H1 (cell line): ENCODE measurements at regions not wholly inside any gene's neighbourhood (a gene's known extent, or its start where the extent isn't known, plus 50 kb on each side); places are given as distances from the start of the nearest gene placed in this dataset.

Experiments used
- CTCF ChIA-PET: fragments of 300-600 bp; sonication (Branson Sonifier 250); formaldehyde crosslinking; loops from one replicate; lab custom pipeline; 2021; ENCODE audit not compliant: partially characterized antibody; lab: Charles Lee
- POLR2A ChIA-PET: fragments of 300-600 bp; sonication (Branson Sonifier 250); formaldehyde crosslinking; loops from one replicate; lab custom pipeline; 2021; ENCODE audit warnings: inconsistent platforms; ENCODE audit not compliant: partially characterized antibody; lab: Charles Lee
- DNase-seq, 2 experiments: peaks; one replicate each; pipeline versions ENCODE4 v3.0.0 to v3.0.0-alpha.2; 2010 to 2022; ENCODE audit warnings: low spot score in 2 of 2, low read depth in 1 of 2, mixed read lengths in 1 of 2
- FAIRE-seq: peaks from 2 replicates; lab custom pipeline; 2011; peaks lifted over from hg19 to GRCh38; lab: Jason Lieb, UNC
- H2AFZ ChIP-seq: 2 replicates; pipeline ENCODE4 v1.8.1; 2012; ENCODE audit warnings: low read length, inconsistent platforms
- H2AK5ac ChIP-seq: 2 replicates; pipeline ENCODE4 v1.6.1; 2013; ENCODE audit warnings: low read depth, low read length
- H2BK120ac ChIP-seq: replicated peaks from 2 replicates; pipeline ENCODE3; 2013; ENCODE audit warnings: low read depth, low read length, inconsistent platforms
- H2BK12ac ChIP-seq: 2 replicates; pipeline ENCODE4 v1.6.1; 2013; ENCODE audit warnings: low read depth, low read length
- H2BK15ac ChIP-seq: 2 replicates; pipeline ENCODE4 v1.6.1; 2013; ENCODE audit warnings: low read length
- H2BK20ac ChIP-seq: 2 replicates; pipeline ENCODE4 v1.6.1; 2013; ENCODE audit warnings: low read length
- H2BK5ac ChIP-seq: 2 replicates; pipeline ENCODE4 v1.6.1; 2013; ENCODE audit warnings: low read depth, low read length
- H3K14ac ChIP-seq: 2 replicates; pipeline ENCODE4 v1.6.1; 2013; ENCODE audit warnings: inconsistent platforms; ENCODE audit not compliant: insufficient read length
- H3K18ac ChIP-seq: 2 replicates; pipeline ENCODE4 v1.6.1; 2013; ENCODE audit warnings: low read length; ENCODE audit errors: extremely low read depth
- H3K23ac ChIP-seq: 2 replicates; pipeline ENCODE4 v1.6.1; 2013; ENCODE audit warnings: inconsistent platforms; ENCODE audit not compliant: insufficient read length
- H3K23me2 ChIP-seq: 2 replicates; pipeline ENCODE4 v1.6.1; 2013; ENCODE audit warnings: low read depth, low read length
- H3K27ac ChIP-seq: 2 replicates; pipeline ENCODE4 v1.6.1; 2011; ENCODE audit warnings: low read depth, low read length, inconsistent platforms
- H3K27me3 ChIP-seq, 4 experiments: replicated peaks in 1 of 4; 1 replicate in 1 of 4; 2 replicates in 3 of 4; pipeline versions ENCODE4 v1.6.1 to v1.8.1; 2011 to 2013; ENCODE audit warnings: low read length in 3 of 4, mild to moderate bottlenecking in 3 of 4, inconsistent platforms in 2 of 4, mixed read lengths in 2 of 4, moderate library complexity in 1 of 4; ENCODE audit not compliant: control insufficient read depth in 3 of 4, insufficient read depth in 3 of 4; ENCODE audit errors: extremely low read depth in 1 of 4
- H3K36me3 ChIP-seq, 4 experiments: 2 replicates each; pipeline versions ENCODE4 v1.6.1 to v1.8.1; 2011 to 2013; ENCODE audit warnings: mild to moderate bottlenecking in 4 of 4, low read length in 3 of 4, moderate library complexity in 2 of 4, control low read depth in 1 of 4, inconsistent platforms in 1 of 4; ENCODE audit not compliant: insufficient read depth in 4 of 4, control insufficient read depth in 2 of 4
- H3K4ac ChIP-seq: replicated peaks from 2 replicates; pipeline ENCODE3; 2013; ENCODE audit warnings: low read length, low read depth, mixed read lengths, inconsistent platforms; ENCODE audit not compliant: insufficient read length
- H3K4me1 ChIP-seq, 4 experiments: replicated peaks in 1 of 4; 1 replicate in 1 of 4; 2 replicates in 3 of 4; pipeline versions ENCODE4 v1.6.1 to v1.8.1; 2011 to 2013; ENCODE audit warnings: low read length in 3 of 4, inconsistent platforms in 2 of 4, mixed read lengths in 1 of 4; ENCODE audit not compliant: insufficient read depth in 4 of 4, control insufficient read depth in 3 of 4
- H3K4me2 ChIP-seq, 2 experiments: 2 replicates each; pipeline versions ENCODE4 v1.6.1 to v1.8.1; 2011 to 2013; ENCODE audit warnings: low read depth in 2 of 2, low read length in 2 of 2, control low read depth in 1 of 2, inconsistent platforms in 1 of 2, mild to moderate bottlenecking in 1 of 2; ENCODE audit not compliant: insufficient read depth in 1 of 2
- H3K4me3 ChIP-seq, 4 experiments: fragments of 200-600, 300-600 bp in 1 of 4; sonication (generic), shearing (Covaris generic), sonication (Bioruptor Twin) in 1 of 4; 2 replicates each; pipeline versions ENCODE4 v1.5.1 to v1.8.1; 2011 to 2016; ENCODE audit warnings: low read length in 4 of 4, low read depth in 3 of 4, control low read depth in 2 of 4, inconsistent platforms in 2 of 4, mild to moderate bottlenecking in 2 of 4, mixed read lengths in 1 of 4, moderate library complexity in 1 of 4; ENCODE audit not compliant: insufficient read depth in 2 of 4; ENCODE audit errors: extremely low read depth in 1 of 4
- H3K56ac ChIP-seq: replicated peaks from 2 replicates; pipeline ENCODE3; 2013; ENCODE audit warnings: low read depth, mild to moderate bottlenecking, mixed read lengths, low read length, inconsistent platforms; ENCODE audit not compliant: insufficient read length
- H3K79me1 ChIP-seq: 2 replicates; pipeline ENCODE4 v1.6.1; 2013; ENCODE audit warnings: low read depth, low read length, control low read depth
- H3K79me2 ChIP-seq, 2 experiments: 2 replicates each; pipeline versions ENCODE4 v1.6.1 to v1.8.1; 2012 to 2013; ENCODE audit warnings: low read length in 2 of 2, mild to moderate bottlenecking in 2 of 2, inconsistent platforms in 1 of 2; ENCODE audit not compliant: insufficient read depth in 2 of 2, control insufficient read depth in 1 of 2
- H3K9ac ChIP-seq, 4 experiments: replicated peaks in 1 of 4; 1 replicate in 1 of 4; 2 replicates in 3 of 4; pipeline versions ENCODE4 v1.6.1 to v1.8.1; 2011 to 2013; ENCODE audit warnings: low read depth in 3 of 4, low read length in 3 of 4, control low read depth in 2 of 4, mild to moderate bottlenecking in 2 of 4, moderate library complexity in 2 of 4, inconsistent platforms in 1 of 4; ENCODE audit errors: extremely low read depth in 1 of 4
- H3K9me3 ChIP-seq, 2 experiments: 2 replicates each; pipeline versions ENCODE4 v1.6.1 to v1.8.1; 2012 to 2013; ENCODE audit warnings: mild to moderate bottlenecking in 2 of 2, moderate library complexity in 2 of 2, control low read depth in 1 of 2, inconsistent platforms in 1 of 2, low read depth in 1 of 2, low read length in 1 of 2, mixed read lengths in 1 of 2; ENCODE audit not compliant: insufficient read depth in 2 of 2
- H4K20me1 ChIP-seq, 2 experiments: replicated peaks in 1 of 2; 2 replicates each; pipeline versions ENCODE3 to v1.8.1; 2011 to 2013; ENCODE audit warnings: inconsistent platforms in 2 of 2, low read length in 2 of 2, mild to moderate bottlenecking in 1 of 2; ENCODE audit not compliant: insufficient read depth in 2 of 2, control insufficient read depth in 1 of 2
- H4K5ac ChIP-seq: 2 replicates; pipeline ENCODE4 v1.6.1; 2013; ENCODE audit warnings: low read length, low read depth, mixed read lengths, inconsistent platforms; ENCODE audit not compliant: insufficient read length
- H4K8ac ChIP-seq: 2 replicates; pipeline ENCODE4 v1.8.0; 2013; ENCODE audit warnings: mild to moderate bottlenecking, moderate library complexity, low read length, inconsistent platforms; ENCODE audit not compliant: insufficient read depth; ENCODE audit errors: extremely low read depth
- H4K91ac ChIP-seq: replicated peaks from 2 replicates; pipeline ENCODE3; 2013; ENCODE audit warnings: low read length, mixed read lengths, inconsistent platforms; ENCODE audit not compliant: insufficient read length
- BRCA1 ChIP-seq: IDR thresholded peaks from 2 replicates; pipeline ENCODE4 v1.6.1; 2012; ENCODE audit warnings: low read depth, low read length, improper control_type of control experiment
- CBX5 ChIP-seq: fragments of 300-800, 300-1000 bp; sonication (generic); IDR thresholded peaks from 2 replicates; pipeline ENCODE4 v1.7.1; 2016; ENCODE audit warnings: antibody characterized with exemption, low read length, low read depth
- CREB1 ChIP-seq: IDR thresholded peaks from 2 replicates; pipeline ENCODE4 v1.6.1; 2012; ENCODE audit warnings: inconsistent platforms
- EP300 ChIP-seq, 2 experiments: IDR thresholded peaks; 1 replicate in 1 of 2; 2 replicates in 1 of 2; pipeline ENCODE4 v1.6.1; 2011 to 2012; ENCODE audit warnings: low read depth in 2 of 2, low read length in 2 of 2, mild to moderate bottlenecking in 2 of 2, borderline replicate concordance in 1 of 2, inconsistent platforms in 1 of 2, moderate library complexity in 1 of 2
- HDAC2 ChIP-seq, 2 experiments: fragments of 300-600 bp in 1 of 2; sonication (generic) in 1 of 2; IDR thresholded peaks; 2 replicates each; pipeline ENCODE4 v1.6.1; 2011 to 2012; ENCODE audit warnings: low read depth in 2 of 2, low read length in 2 of 2, mild to moderate bottlenecking in 2 of 2, moderate library complexity in 2 of 2, borderline replicate concordance in 1 of 2, inconsistent platforms in 1 of 2
- JUN ChIP-seq: IDR thresholded peaks from 2 replicates; pipeline ENCODE4 v1.6.1; 2011; ENCODE audit warnings: low read depth, mild to moderate bottlenecking, improper control_type of control experiment, low read length
- PHF8 ChIP-seq: fragments of 200-600 bp; sonication (generic); conservative IDR thresholded peaks from 2 replicates; pipeline ENCODE4 v1.7.1; 2012; ENCODE audit warnings: low read depth, mild to moderate bottlenecking, inconsistent platforms, low read length, moderate library complexity
- SAP30 ChIP-seq: fragments of 300-600 bp; sonication (generic); IDR thresholded peaks from 2 replicates; pipeline ENCODE4 v1.7.1; 2012; ENCODE audit warnings: low read length, moderate library complexity, mild to moderate bottlenecking, inconsistent platforms; ENCODE audit not compliant: insufficient read depth, insufficient replicate concordance
- ZNF274 ChIP-seq: IDR thresholded peaks from 2 replicates; pipeline ENCODE4 v1.7.0; 2012; ENCODE audit warnings: low read length, borderline replicate concordance; ENCODE audit errors: extremely low read depth
- WGBS, 2 experiments: shearing (Covaris generic) in 1 of 2; methylation state at CpG; one replicate each; pipeline versions ENCODE4 v1.1.6 to v1.1.7; 2013 to 2015; ENCODE audit warnings: low lambda C conversion rate in 2 of 2, mixed read lengths in 2 of 2, inconsistent platforms in 1 of 2, low coverage in 1 of 2, missing lambda C conversion rate in 1 of 2; ENCODE audit not compliant: insufficient replicate concordance in 2 of 2, insufficient coverage in 1 of 2, insufficient read length in 1 of 2; ENCODE audit errors: extremely low coverage in 1 of 2, missing lambda C conversion rate in 1 of 2; 5-methylcytosine and 5-hydroxymethylcytosine counted together
- TF ChIP-seq, protein P1 (sequence below), 3 experiments: IDR thresholded peaks; 1 replicate in 2 of 3; 2 replicates in 1 of 3; pipeline versions ENCODE4 v1.5.1 to v1.6.1; 2011; ENCODE audit warnings: low read length in 3 of 3, mild to moderate bottlenecking in 3 of 3, inconsistent platforms in 2 of 3, low read depth in 1 of 3, moderate library complexity in 1 of 3; ENCODE audit not compliant: insufficient read depth in 1 of 3; ENCODE audit errors: control extremely low read depth in 1 of 3
- TF ChIP-seq, protein P2 (sequence below): IDR thresholded peaks from 2 replicates; pipeline ENCODE4 v1.6.1; 2012; ENCODE audit warnings: inconsistent platforms

DNA sequence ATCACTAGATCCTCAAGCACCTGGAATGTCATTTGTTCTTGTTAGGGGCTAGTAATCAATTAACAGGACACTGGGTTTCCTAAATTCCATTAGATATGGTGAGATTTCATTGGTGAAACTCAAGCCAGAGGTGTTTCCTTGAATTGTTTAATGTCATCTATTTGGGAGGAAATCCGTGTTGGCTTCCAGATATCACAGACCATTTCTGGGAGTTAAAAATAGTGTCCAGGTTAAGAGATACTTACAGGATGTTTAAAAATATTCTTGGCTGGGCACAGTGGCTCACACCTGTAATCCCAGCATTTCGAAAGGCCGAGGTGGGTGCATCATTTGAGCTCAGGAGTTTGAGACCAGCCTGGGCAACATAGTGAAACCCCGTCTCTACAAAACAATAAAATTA lies 688.3 kb upstream of the WWC1 start:
- Histone ChIP-seq H3K14ac (no peak overlapping the region), H3K4me3 (no peak overlapping the region), H3K36me3 (no peaks in the 10 kb centered on the region), H3K56ac (no peak overlapping the region), H3K4ac (no peak overlapping the region), H2AFZ (no peak overlapping the region), H3K79me2 (no peaks in the 10 kb centered on the region), H3K4me2 (no peak overlapping the region), H4K91ac (no peak overlapping the region), H2BK12ac (no peak overlapping the region), H3K23ac (no peak overlapping the region), H4K5ac (no peak overlapping the region), H3K4me1 (peaks cover 0 to 2% (median 0%) of the 10 kb centered on the region in 4 experiments; a peak in 3 of 7 replicates), H2BK15ac (no peak overlapping the region), H3K27me3 (no peaks in the 10 kb centered on the region), H3K9me3 (no peaks in the 10 kb centered on the region), H3K23me2 (no peaks in the 10 kb centered on the region; the same call in 1 of the 2 replicates), H2BK5ac (no peak overlapping the region), H3K79me1 (no peaks in the 10 kb centered on the region), H2BK20ac (peak overlapping the region; percentile 41; the same call in 1 of the 2 replicates), H2AK5ac (no peak overlapping the region), H4K20me1 (no peaks in the 10 kb centered on the region), H3K18ac (no peak overlapping the region), H4K8ac (no peak overlapping the region), H3K27ac (no peak overlapping the region), H2BK120ac (no peak overlapping the region), H3K9ac (no peak overlapping the region; a peak in 1 of 7 replicates)
- 99% methylated on average over 4 of the region's 4 CpGs; no CpG with 5 or more reads in 1 of the 2 experiments for WGBS, 2 experiments
- FAIRE-seq (no peak), DNase-seq (no peak)
- POLR2A ChIA-PET = no interaction called here
- CTCF ChIA-PET = no interaction called here
- TF ChIP-seq SAP30 = no peak
- no peak for TF ChIP-seq HDAC2 (IDR thresholded peaks at IDR 0.05; ENCODE audit: borderline replicate concordance in 1 of 2, low read depth in 2 of 2, low read length in 2 of 2)
- TF ChIP-seq, protein P1, sequence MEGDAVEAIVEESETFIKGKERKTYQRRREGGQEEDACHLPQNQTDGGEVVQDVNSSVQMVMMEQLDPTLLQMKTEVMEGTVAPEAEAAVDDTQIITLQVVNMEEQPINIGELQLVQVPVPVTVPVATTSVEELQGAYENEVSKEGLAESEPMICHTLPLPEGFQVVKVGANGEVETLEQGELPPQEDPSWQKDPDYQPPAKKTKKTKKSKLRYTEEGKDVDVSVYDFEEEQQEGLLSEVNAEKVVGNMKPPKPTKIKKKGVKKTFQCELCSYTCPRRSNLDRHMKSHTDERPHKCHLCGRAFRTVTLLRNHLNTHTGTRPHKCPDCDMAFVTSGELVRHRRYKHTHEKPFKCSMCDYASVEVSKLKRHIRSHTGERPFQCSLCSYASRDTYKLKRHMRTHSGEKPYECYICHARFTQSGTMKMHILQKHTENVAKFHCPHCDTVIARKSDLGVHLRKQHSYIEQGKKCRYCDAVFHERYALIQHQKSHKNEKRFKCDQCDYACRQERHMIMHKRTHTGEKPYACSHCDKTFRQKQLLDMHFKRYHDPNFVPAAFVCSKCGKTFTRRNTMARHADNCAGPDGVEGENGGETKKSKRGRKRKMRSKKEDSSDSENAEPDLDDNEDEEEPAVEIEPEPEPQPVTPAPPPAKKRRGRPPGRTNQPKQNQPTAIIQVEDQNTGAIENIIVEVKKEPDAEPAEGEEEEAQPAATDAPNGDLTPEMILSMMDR (IDR thresholded peaks at IDR 0.05; ENCODE audit: control extremely low read depth in 1 of 3, insufficient read depth in 1 of 3, low read depth in 1 of 3, low read length in 3 of 3) = no peak
- TF ChIP-seq, protein P2, sequence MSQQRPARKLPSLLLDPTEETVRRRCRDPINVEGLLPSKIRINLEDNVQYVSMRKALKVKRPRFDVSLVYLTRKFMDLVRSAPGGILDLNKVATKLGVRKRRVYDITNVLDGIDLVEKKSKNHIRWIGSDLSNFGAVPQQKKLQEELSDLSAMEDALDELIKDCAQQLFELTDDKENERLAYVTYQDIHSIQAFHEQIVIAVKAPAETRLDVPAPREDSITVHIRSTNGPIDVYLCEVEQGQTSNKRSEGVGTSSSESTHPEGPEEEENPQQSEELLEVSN = no peak
- no peak for TF ChIP-seq JUN
- no peak for TF ChIP-seq EP300 (IDR thresholded peaks at IDR 0.05; ENCODE audit: borderline replicate concordance in 1 of 2, low read depth in 2 of 2, low read length in 2 of 2)
- no peak for TF ChIP-seq BRCA1
- no peak for TF ChIP-seq ZNF274
- no peak for TF ChIP-seq CREB1
- TF ChIP-seq CBX5 = no peak
- TF ChIP-seq PHF8 = no peak
